ENCODE measurements at regions not wholly inside any gene's neighbourhood (a gene's known extent, or its start where the extent isn't known, plus 50 kb on each side); places are given as distances from the start of the nearest gene placed in this dataset.

DNA sequence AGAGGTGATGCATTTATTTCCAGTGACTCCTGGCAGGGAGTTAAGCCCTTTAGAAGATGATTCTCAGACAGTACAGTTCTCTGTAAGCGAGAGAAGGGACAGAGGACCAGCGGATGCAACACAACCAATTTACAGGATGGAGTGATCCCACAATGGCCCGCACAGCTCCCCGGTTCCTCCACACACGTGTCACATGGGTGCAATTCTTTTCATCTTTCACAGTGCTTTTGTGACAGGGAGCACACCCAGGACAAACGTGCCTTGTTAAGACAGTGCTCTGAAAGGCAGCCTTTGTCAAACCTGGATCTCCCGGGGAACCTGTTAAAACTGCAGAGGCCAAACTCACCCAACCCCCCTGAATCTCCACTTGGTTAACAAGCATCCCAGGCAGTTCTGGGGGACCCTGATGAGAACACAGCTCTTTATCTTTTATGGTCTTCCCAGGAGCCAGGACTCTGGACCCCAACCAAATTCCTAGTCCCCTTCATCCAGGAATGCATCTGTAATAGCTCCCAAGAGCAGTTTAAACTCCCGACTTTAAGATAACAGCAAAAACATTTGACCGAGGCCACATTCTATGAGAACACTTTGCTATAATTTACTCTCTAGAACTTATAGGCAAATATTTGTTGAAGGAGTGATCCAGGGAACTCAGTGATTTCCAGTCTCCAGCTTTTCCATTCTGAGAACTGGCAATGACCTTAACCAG is 134.9 kb upstream of the CDH5 start:
- no peak overlapping the region for H3K4me3 ChIP-seq (ENCODE audit: low read depth, low read length)
- DNase-seq (ENCODE audit: low read depth): no peak
- TF ChIP-seq, protein P1, sequence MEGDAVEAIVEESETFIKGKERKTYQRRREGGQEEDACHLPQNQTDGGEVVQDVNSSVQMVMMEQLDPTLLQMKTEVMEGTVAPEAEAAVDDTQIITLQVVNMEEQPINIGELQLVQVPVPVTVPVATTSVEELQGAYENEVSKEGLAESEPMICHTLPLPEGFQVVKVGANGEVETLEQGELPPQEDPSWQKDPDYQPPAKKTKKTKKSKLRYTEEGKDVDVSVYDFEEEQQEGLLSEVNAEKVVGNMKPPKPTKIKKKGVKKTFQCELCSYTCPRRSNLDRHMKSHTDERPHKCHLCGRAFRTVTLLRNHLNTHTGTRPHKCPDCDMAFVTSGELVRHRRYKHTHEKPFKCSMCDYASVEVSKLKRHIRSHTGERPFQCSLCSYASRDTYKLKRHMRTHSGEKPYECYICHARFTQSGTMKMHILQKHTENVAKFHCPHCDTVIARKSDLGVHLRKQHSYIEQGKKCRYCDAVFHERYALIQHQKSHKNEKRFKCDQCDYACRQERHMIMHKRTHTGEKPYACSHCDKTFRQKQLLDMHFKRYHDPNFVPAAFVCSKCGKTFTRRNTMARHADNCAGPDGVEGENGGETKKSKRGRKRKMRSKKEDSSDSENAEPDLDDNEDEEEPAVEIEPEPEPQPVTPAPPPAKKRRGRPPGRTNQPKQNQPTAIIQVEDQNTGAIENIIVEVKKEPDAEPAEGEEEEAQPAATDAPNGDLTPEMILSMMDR (conservative IDR thresholded peaks at IDR 0.05; ENCODE audit: low read depth, low read length): no peak

DNA sequence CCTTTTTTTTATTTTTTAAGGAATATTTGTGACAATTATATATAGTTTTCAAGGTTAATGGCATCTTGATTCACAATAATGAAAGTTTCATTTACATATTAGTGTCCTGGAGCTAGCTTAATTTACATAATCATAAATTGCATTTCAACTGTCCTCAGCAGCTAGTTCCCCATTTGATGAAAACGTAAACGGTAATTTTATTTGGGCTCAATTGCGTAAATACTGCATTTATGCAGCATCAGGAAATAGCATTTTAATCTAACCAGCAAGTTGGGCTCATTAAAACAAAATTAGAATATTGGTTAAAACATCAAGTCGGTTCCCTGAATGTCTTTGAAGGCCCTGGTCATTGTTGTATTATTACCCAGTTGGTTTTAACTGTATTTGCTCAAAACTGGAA is 136.8 kb upstream of the CDH5 start:
- DNase-seq (ENCODE audit: low read depth): no peak
- TF ChIP-seq, protein P1 (conservative IDR thresholded peaks at IDR 0.05; ENCODE audit: low read depth, low read length): no peak
- H3K4me3 ChIP-seq (ENCODE audit: low read depth, low read length): no peak overlapping the region

DNA sequence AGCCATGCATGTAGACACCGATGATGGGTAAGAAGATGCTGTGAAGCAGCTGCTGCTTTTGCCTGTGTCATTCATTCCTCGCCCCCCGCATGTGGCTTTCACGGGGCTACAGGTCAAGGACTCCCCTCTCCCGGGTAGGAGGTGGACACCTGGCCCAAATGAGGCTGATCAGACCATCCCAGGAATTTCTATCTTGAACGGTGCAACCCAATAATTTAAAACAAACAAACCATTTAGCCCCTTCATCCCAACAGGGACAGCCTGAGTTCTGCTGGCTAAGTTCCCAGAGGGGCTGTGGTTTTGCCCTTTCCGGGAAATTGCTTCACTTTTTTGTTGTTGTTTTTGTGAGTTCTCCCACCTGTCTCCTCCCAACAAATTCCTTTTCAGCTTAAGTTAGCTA is 137.7 kb upstream of the CDH5 start:
- TF ChIP-seq, protein P1 (conservative IDR thresholded peaks at IDR 0.05; ENCODE audit: low read depth, low read length): no peak
- H3K4me3 ChIP-seq (ENCODE audit: low read depth, low read length): no peak overlapping the region
- DNase-seq (ENCODE audit: low read depth): no peak

DNA sequence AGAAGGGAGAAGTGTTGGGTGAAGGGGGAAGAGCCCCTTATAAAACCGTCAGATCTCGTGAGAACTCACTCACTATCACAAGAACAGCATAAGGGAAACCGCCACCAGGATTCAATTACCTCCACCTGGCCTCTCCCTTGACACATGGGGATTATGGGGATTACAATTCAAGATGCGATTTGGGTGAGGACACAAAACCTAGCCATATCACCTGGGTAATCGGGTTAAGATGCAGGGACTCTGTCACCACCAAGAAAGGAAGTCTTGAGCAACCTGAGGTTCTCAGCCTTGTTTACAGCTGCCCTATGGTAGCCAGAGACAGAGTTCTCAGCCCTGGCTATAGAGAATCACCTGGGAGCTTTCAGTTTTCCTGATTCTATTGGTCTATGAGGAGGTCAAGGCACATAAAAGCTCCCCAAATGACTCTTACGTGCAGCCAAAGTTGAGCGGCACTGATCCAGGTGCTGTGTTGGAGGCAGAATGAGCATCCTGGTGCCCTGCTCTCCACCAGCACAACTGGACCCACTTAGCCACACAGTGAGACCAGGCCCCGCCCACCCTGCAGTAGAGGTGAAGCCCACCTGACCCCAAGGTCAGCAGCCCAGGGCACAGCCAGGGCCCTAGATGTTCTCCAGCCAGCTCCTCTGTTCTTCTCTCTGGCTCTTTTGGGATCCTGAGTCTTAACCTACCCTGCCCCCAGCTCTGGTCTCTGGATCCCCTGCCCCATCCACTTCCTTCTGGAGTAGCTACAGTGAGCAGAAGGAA is 138.5 kb upstream of the CDH5 start:
- no peak overlapping the region for H3K4me3 ChIP-seq (ENCODE audit: low read depth, low read length)
- DNase-seq (ENCODE audit: low read depth): no peak
- TF ChIP-seq, protein P1 (conservative IDR thresholded peaks at IDR 0.05; ENCODE audit: low read depth, low read length): no peak

DNA sequence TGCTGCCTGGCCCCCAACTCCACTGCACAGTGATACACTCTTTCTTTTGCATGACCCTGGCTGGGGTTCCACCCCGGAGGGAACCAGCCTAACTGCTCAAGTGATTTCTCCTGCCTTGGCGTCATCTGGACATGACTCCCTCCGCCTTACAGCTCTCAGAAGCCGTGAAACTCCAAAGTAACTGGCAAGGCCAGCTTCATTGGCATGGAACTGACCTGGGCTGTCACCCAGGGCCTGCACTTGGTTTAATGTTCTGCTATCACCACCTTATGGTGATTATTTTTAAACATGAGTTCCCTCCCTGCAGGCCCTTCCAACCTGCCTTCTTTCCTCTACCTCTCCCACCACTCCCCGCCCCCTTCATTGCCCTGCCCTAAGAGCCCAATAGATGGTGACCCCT is 139.7 kb upstream of the CDH5 start:
- H3K4me3 ChIP-seq (ENCODE audit: low read depth, low read length): no peak overlapping the region
- TF ChIP-seq, protein P1 (conservative IDR thresholded peaks at IDR 0.05; ENCODE audit: low read depth, low read length): no peak
- DNase-seq (ENCODE audit: low read depth): no peak

DNA sequence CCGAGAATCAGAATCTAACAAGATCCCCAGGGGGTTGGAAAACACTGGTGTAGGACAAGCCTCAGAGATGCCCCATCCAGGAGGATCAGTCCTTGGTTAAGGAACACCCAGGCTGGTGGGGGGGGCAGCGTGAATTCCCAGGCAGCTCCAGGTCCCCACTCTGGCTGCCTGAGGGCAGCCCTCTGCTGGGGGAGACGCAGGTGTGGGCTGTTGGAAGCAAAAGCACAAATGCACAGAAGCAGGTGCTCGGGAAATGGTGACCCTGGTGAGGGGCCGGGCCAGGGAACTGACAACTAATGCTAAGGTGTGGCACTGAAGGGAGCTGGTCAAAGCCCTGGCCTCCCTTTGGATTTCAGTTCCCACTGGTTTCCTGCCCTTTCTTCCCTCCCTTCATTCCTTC is 140.8 kb upstream of the CDH5 start:
- TF ChIP-seq, protein P1 (conservative IDR thresholded peaks at IDR 0.05; ENCODE audit: low read depth, low read length): no peak
- DNase-seq (ENCODE audit: low read depth): no peak
- no peak overlapping the region for H3K4me3 ChIP-seq (ENCODE audit: low read depth, low read length)
